ENCODE measurements at regions not wholly inside any gene's neighbourhood (a gene's known extent, or its start where the extent isn't known, plus 50 kb on each side); places are given as distances from the start of the nearest gene placed in this dataset.

DNA sequence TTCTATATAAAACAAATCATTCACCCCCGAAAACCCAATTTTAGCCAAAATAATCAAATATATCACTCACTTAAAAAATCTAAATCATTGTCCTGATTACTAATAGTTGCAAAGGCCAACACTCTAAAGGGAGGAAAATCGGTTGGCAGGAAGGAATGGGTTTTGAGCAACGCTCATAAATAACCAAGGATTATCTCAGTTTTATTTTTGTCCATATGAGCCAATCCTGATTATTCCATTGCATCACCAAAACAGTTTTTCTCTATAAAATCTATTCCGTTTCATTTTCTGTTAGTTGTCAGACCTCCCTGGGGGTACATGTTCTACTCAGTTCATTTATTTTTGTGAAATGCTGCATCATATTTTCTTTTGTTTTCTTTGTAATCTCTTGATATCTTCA lies 174.1 kb downstream of the LRATD1 start:
- TF ChIP-seq, protein P1, sequence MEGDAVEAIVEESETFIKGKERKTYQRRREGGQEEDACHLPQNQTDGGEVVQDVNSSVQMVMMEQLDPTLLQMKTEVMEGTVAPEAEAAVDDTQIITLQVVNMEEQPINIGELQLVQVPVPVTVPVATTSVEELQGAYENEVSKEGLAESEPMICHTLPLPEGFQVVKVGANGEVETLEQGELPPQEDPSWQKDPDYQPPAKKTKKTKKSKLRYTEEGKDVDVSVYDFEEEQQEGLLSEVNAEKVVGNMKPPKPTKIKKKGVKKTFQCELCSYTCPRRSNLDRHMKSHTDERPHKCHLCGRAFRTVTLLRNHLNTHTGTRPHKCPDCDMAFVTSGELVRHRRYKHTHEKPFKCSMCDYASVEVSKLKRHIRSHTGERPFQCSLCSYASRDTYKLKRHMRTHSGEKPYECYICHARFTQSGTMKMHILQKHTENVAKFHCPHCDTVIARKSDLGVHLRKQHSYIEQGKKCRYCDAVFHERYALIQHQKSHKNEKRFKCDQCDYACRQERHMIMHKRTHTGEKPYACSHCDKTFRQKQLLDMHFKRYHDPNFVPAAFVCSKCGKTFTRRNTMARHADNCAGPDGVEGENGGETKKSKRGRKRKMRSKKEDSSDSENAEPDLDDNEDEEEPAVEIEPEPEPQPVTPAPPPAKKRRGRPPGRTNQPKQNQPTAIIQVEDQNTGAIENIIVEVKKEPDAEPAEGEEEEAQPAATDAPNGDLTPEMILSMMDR (conservative IDR thresholded peaks at IDR 0.05; ENCODE audit: low read depth in 2 of 2) = no peak
- TF ChIP-seq, protein P2, sequence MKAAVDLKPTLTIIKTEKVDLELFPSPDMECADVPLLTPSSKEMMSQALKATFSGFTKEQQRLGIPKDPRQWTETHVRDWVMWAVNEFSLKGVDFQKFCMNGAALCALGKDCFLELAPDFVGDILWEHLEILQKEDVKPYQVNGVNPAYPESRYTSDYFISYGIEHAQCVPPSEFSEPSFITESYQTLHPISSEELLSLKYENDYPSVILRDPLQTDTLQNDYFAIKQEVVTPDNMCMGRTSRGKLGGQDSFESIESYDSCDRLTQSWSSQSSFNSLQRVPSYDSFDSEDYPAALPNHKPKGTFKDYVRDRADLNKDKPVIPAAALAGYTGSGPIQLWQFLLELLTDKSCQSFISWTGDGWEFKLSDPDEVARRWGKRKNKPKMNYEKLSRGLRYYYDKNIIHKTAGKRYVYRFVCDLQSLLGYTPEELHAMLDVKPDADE (IDR thresholded peaks at IDR 0.05) = no peak
- TF ChIP-seq JUNB (IDR thresholded peaks at IDR 0.05; ENCODE audit: unreplicated experiment) (no peak), POLR2AphosphoS5 (IDR thresholded peaks at IDR 0.05; ENCODE audit: low read depth) (no peak), EZH2 (IDR thresholded peaks at IDR 0.05; ENCODE audit: low read depth, unreplicated experiment) (no peak), CREB1 (CRISPR knock-in tag; IDR thresholded peaks at IDR 0.05; ENCODE audit: low read depth) (no peak)
- TF ChIP-seq, protein P3, sequence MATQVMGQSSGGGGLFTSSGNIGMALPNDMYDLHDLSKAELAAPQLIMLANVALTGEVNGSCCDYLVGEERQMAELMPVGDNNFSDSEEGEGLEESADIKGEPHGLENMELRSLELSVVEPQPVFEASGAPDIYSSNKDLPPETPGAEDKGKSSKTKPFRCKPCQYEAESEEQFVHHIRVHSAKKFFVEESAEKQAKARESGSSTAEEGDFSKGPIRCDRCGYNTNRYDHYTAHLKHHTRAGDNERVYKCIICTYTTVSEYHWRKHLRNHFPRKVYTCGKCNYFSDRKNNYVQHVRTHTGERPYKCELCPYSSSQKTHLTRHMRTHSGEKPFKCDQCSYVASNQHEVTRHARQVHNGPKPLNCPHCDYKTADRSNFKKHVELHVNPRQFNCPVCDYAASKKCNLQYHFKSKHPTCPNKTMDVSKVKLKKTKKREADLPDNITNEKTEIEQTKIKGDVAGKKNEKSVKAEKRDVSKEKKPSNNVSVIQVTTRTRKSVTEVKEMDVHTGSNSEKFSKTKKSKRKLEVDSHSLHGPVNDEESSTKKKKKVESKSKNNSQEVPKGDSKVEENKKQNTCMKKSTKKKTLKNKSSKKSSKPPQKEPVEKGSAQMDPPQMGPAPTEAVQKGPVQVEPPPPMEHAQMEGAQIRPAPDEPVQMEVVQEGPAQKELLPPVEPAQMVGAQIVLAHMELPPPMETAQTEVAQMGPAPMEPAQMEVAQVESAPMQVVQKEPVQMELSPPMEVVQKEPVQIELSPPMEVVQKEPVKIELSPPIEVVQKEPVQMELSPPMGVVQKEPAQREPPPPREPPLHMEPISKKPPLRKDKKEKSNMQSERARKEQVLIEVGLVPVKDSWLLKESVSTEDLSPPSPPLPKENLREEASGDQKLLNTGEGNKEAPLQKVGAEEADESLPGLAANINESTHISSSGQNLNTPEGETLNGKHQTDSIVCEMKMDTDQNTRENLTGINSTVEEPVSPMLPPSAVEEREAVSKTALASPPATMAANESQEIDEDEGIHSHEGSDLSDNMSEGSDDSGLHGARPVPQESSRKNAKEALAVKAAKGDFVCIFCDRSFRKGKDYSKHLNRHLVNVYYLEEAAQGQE (IDR thresholded peaks at IDR 0.05; ENCODE audit: unreplicated experiment) = no peak

Data from GM23338 (cell line).